ENCODE measurements at regions not wholly inside any gene's neighbourhood (a gene's known extent, or its start where the extent isn't known, plus 50 kb on each side); places are given as distances from the start of the nearest gene placed in this dataset.
"Not testable (repeated sequence)": the region's sequence is repeated elsewhere in the genome, so short reads cannot be mapped to it uniquely, and the experiment has no call there.

DNA sequence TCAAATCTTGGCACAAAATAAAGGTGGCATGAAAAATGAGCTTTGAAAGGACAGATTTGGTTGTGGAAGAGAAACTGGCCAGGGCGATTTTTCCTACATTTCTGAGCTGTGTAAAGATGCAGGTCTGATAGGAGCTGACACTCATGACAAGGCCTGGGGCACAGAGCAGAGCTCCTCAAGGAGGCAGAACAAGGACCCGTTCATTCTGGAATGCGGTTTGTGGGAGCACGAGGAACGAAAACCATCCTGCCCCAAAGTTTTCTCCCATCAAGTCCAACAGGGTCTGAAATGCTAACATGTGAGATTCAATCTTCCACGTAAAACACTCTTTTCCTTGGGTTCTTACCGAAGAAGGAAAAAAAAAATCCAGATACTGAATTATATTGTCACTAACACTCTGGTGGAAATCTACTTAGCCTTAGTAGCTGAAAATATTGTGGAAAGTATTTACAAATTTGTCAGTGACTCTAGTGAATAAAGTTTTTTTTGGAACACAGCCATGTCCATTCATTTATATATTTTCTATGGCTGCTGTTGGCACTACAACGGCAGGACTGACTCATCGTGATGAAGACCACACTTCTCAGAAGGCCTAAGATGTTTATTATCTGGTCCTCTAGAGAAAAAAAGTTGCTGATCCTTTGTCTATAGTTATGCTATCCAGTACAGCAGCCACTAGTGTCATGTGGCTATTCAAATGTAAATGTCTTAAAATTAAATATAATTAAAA lies 215.7 kb downstream of the BAMBI start:
- no peak overlapping the region for H3K4me3 Mint-ChIP-seq
- no peak for DNase-seq
- POLR2A ChIA-PET, result no interaction called here
- H3K27me3 Mint-ChIP-seq, result peaks cover 2% of the 10 kb centered on the region
- no peak overlapping the region for H3K27ac Mint-ChIP-seq
- no peaks in the 10 kb centered on the region for H3K9me3 Mint-ChIP-seq
- no peaks in the 10 kb centered on the region for H3K4me1 Mint-ChIP-seq
- no peak for ATAC-seq (ENCODE audit: low read depth)
- no peaks in the 10 kb centered on the region for H3K36me3 Mint-ChIP-seq

- no peaks in the 10 kb centered on the region for H3K4me1 Mint-ChIP-seq
- DNase-seq, result no peak
- H3K27me3 Mint-ChIP-seq, result peaks cover 2% of the 10 kb centered on the region
- POLR2A ChIA-PET, result no interaction called here
- H3K4me3 Mint-ChIP-seq, result no peak overlapping the region
- H3K27ac Mint-ChIP-seq, result no peak overlapping the region
- no peaks in the 10 kb centered on the region for H3K36me3 Mint-ChIP-seq
- no peak for ATAC-seq (ENCODE audit: low read depth)
- no peaks in the 10 kb centered on the region for H3K9me3 Mint-ChIP-seq
Observed at GRCh38 chr10:28894146-28894545, 216.8 kb downstream of the BAMBI start.

- H3K27me3 Mint-ChIP-seq; POLR2A ChIA-PET; H3K4me3 Mint-ChIP-seq; H3K4me1 Mint-ChIP-seq; H3K36me3 Mint-ChIP-seq; H3K27ac Mint-ChIP-seq; DNase-seq; H3K9me3 Mint-ChIP-seq; ATAC-seq (ENCODE audit: low read depth): not testable (repeated sequence)
Observed at GRCh38 chr10:28895671-28896070, 218.3 kb downstream of the BAMBI start.

DNA sequence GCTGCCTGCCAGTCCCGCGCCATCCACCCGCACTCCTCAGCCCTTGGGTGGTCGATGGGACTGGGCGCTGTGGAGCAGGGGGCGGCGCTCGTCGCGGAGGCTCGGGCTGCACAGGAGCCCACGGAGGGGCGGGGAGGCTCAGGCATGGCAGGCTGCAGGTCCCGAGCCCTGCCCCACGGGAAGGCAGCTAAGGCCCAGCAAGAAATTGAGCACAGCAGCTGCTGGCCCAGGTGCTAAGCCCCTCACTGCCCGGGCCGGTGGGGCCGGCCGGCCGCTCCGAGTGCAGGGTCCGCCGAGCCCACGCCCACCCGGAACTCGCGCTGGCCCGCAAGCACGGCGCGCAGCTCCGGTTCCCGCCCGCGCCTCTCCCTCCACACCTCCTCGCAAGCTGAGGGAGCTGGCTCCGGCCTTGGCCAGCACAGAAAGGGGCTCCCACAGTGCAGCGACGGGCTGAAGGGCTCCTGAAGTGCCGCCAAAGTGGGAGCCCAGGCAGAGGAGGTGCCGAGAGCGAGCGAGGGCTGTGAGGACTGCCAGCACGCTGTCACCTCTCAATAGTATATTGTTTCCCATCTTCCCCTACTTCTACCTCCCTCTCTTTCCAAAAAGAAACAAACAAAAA lies 219.6 kb downstream of the BAMBI start:
- H3K9me3 Mint-ChIP-seq; DNase-seq; H3K36me3 Mint-ChIP-seq; H3K4me3 Mint-ChIP-seq; H3K27me3 Mint-ChIP-seq; H3K4me1 Mint-ChIP-seq; ATAC-seq (ENCODE audit: low read depth); POLR2A ChIA-PET; H3K27ac Mint-ChIP-seq: not testable (repeated sequence)

GRCh38 chr10:28897617-28898464 lies 220.5 kb downstream of the BAMBI start:
- Mint-ChIP-seq H3K36me3 (no peaks in the 10 kb centered on the region), H3K27ac (no peak overlapping the region), H3K9me3 (no peaks in the 10 kb centered on the region), H3K27me3 (no peaks in the 10 kb centered on the region), H3K4me1 (no peaks in the 10 kb centered on the region), H3K4me3 (no peak overlapping the region)
- ATAC-seq (ENCODE audit: low read depth) (no peak), DNase-seq (no peak)
- POLR2A ChIA-PET, result no interaction called here

DNA sequence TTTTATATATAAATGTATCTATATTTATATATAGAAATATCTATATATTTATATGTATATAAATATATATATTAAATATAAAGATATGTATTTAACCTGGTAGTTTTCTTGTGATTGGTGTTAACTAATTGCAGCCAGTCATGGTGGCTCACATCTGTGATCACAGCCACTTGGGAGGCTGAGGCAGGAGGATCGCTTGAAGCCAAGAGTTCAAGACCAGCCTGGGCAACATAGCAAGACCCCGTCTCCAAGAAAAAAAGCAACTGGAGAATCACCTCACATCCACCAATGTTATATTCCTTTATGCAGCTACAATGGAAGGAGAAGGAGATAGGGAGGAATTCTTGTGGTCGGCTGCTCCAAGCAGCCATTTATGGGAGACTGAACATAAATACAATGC lies 224.9 kb downstream of the BAMBI start:
- no peaks in the 10 kb centered on the region for H3K36me3 Mint-ChIP-seq
- no peak overlapping the region for H3K4me3 Mint-ChIP-seq
- POLR2A ChIA-PET, result no interaction called here
- H3K27ac Mint-ChIP-seq, result no peak overlapping the region
- no peak for ATAC-seq (ENCODE audit: low read depth)
- peaks cover 4% of the 10 kb centered on the region for H3K27me3 Mint-ChIP-seq
- no peaks in the 10 kb centered on the region for H3K9me3 Mint-ChIP-seq
- no peak for DNase-seq
- H3K4me1 Mint-ChIP-seq, result no peaks in the 10 kb centered on the region

- no peaks in the 10 kb centered on the region for H3K36me3 Mint-ChIP-seq
- no peaks in the 10 kb centered on the region for H3K9me3 Mint-ChIP-seq
- DNase-seq (no peak), ATAC-seq (ENCODE audit: low read depth) (no peak)
- POLR2A ChIA-PET, result no interaction called here
- H3K27me3 Mint-ChIP-seq, result peaks cover 4% of the 10 kb centered on the region
- H3K27ac Mint-ChIP-seq, result no peak overlapping the region
- no peaks in the 10 kb centered on the region for H3K4me1 Mint-ChIP-seq
- H3K4me3 Mint-ChIP-seq, result no peak overlapping the region
Observed at GRCh38 chr10:28903063-28903462, 225.7 kb downstream of the BAMBI start.

DNA sequence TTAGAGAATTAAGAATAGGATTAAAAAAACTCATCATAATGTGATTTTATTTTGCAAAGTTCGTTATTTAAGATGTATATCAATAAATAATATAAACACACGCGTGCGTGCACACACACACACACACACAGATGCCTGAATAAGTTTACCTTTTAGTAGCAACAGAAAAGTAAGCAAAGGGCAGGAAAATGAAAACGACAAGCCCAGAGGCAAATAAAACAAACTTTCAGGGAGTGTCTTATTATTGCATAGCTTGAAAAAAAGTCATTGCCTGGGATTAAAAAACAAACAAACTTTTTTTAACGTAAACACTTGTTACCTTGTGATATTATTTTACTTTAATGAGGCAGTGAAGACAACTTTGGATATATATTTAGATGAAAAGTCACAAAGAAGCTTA lies 226.4 kb downstream of the BAMBI start:
- Mint-ChIP-seq H3K4me3 (no peak overlapping the region), H3K4me1 (no peaks in the 10 kb centered on the region), H3K27me3 (peaks cover 4% of the 10 kb centered on the region), H3K36me3 (no peaks in the 10 kb centered on the region), H3K27ac (no peak overlapping the region), H3K9me3 (no peaks in the 10 kb centered on the region)
- DNase-seq, result no peak
- POLR2A ChIA-PET, result no interaction called here
- ATAC-seq (ENCODE audit: low read depth), result no peak

DNA sequence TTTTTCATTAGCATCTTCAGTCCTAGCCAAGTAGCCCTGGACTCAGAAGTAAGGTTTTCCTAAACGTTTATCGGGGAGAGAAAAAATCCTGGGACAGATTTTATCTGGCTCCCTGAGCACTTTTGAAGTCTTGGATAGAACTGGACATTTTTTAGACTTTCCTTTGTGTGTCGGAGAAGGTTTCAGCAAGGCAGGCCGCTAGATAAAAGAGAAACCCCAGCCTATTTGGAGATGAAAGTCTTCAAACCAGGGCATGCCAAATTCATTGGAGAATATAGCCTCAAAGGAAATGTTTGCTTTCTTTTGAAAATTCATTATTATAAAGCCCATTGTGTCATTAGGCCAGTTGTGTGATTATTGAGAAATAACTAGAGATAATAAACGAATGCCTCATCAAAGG lies 228.1 kb downstream of the BAMBI start:
- Mint-ChIP-seq H3K4me3 (no peak overlapping the region), H3K36me3 (no peaks in the 10 kb centered on the region), H3K27me3 (peaks cover 4% of the 10 kb centered on the region), H3K27ac (no peak overlapping the region), H3K9me3 (no peaks in the 10 kb centered on the region), H3K4me1 (no peaks in the 10 kb centered on the region)
- no peak for DNase-seq
- ATAC-seq (ENCODE audit: low read depth), result no peak
- POLR2A ChIA-PET, result no interaction called here

GRCh38 chr10:28906011-28906411 lies 228.7 kb downstream of the BAMBI start:
- no peak overlapping the region for H3K27ac Mint-ChIP-seq
- no peaks in the 10 kb centered on the region for H3K4me1 Mint-ChIP-seq
- ATAC-seq (ENCODE audit: low read depth) (no peak), DNase-seq (no peak)
- POLR2A ChIA-PET, result no interaction called here
- no peaks in the 10 kb centered on the region for H3K36me3 Mint-ChIP-seq
- no peak overlapping the region for H3K4me3 Mint-ChIP-seq
- peaks cover 4% of the 10 kb centered on the region for H3K27me3 Mint-ChIP-seq
- H3K9me3 Mint-ChIP-seq, result no peaks in the 10 kb centered on the region

GRCh38 chr10:28906415-28906814 lies 229.1 kb downstream of the BAMBI start:
- Mint-ChIP-seq H3K27ac (no peak overlapping the region), H3K9me3 (no peaks in the 10 kb centered on the region), H3K27me3 (peaks cover 4% of the 10 kb centered on the region), H3K36me3 (no peaks in the 10 kb centered on the region), H3K4me1 (no peaks in the 10 kb centered on the region), H3K4me3 (no peak overlapping the region)
- no peak for ATAC-seq (ENCODE audit: low read depth)
- DNase-seq, result no peak
- POLR2A ChIA-PET, result no interaction called here

DNA sequence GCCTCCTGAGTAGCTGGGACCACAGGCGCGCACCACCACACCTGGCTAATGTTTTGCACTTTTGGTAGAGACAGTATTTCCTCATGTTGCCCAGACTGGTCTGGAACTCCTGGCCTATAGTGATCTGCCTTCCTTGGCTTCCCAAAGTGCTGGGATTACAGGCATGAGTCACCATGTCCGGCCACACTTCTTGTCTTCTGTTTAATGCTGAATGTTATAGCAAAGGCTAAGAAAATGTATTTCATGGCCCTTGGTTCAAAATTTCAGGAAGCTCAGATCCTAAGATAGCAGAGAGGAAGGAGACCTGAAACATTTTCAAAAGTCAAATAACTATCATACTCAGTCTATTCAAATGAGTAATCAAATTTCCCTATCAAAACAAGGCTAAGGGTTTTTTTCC lies 229.6 kb downstream of the BAMBI start:
- ATAC-seq (ENCODE audit: low read depth), result no peak
- H3K4me3 Mint-ChIP-seq, result no peak overlapping the region

GRCh38 chr10:28909875-28910274 lies 232.6 kb downstream of the BAMBI start:
- H3K36me3 Mint-ChIP-seq, result no peaks in the 10 kb centered on the region
- H3K9me3 Mint-ChIP-seq, result no peaks in the 10 kb centered on the region
- peaks cover 6% of the 10 kb centered on the region for H3K27me3 Mint-ChIP-seq

More for the DNA sequence above, 229.6 kb downstream of the BAMBI start:
- no peaks in the 10 kb centered on the region for H3K9me3 Mint-ChIP-seq
- H3K36me3 Mint-ChIP-seq, result no peaks in the 10 kb centered on the region
- DNase-seq, result no peak
- POLR2A ChIA-PET, result no interaction called here
- no peaks in the 10 kb centered on the region for H3K4me1 Mint-ChIP-seq
- H3K27me3 Mint-ChIP-seq, result peaks cover 4% of the 10 kb centered on the region
- no peak overlapping the region for H3K27ac Mint-ChIP-seq

GRCh38 chr10:28910956-28911355 lies 233.6 kb downstream of the BAMBI start:
- POLR2A ChIA-PET, result no interaction called here
- H3K27ac Mint-ChIP-seq, result no peak overlapping the region
- no peak for ATAC-seq (ENCODE audit: low read depth)

More at GRCh38 chr10:28909875-28910274, 232.6 kb downstream of the BAMBI start:
- Mint-ChIP-seq H3K4me3 (no peak overlapping the region), H3K4me1 (no peaks in the 10 kb centered on the region), H3K27ac (no peak overlapping the region)
- POLR2A ChIA-PET, result no interaction called here
- DNase-seq (no peak), ATAC-seq (ENCODE audit: low read depth) (no peak)

More at GRCh38 chr10:28910956-28911355, 233.6 kb downstream of the BAMBI start:
- Mint-ChIP-seq H3K36me3 (no peaks in the 10 kb centered on the region), H3K27me3 (peaks cover 6% of the 10 kb centered on the region), H3K4me3 (no peak overlapping the region), H3K4me1 (no peaks in the 10 kb centered on the region), H3K9me3 (no peaks in the 10 kb centered on the region)
- no peak for DNase-seq
